Middle frontal gyrus (tissue), 1 donor: ENCODE measurements at regions not wholly inside any gene's neighbourhood (a gene's known extent, or its start where the extent isn't known, plus 50 kb on each side); places are given as distances from the start of the nearest gene placed in this dataset.
"Not testable (repeated sequence)": the region's sequence is repeated elsewhere in the genome, so short reads cannot be mapped to it uniquely, and the experiment has no call there.

Experiments used
- DNase-seq: peaks from one replicate; pipeline ENCODE4 v3.0.0-alpha.2; 2015; ENCODE audit warnings: low spot score; ENCODE audit errors: extremely low spot score

DNA sequence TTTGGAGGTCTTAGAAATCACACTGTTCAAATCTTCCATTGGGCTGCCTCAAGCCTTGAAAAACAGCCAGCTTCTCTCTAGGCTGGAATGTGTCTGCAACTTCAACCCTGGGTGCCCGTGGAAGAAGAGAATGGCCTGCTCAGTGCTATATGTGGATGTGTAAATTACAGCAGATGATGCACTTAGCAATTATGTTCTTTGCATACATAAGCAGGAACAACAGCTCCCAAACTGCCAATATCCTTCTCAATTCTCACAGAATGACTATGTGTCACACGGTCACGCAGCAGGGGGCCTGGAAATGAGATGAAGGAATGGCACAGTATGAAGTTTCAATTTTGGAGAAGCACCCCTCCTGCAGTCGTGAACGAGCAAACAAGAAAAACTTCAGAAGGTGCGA lies 175.2 kb upstream of the SMARCA2 start:
- DNase-seq, result no peak

DNA sequence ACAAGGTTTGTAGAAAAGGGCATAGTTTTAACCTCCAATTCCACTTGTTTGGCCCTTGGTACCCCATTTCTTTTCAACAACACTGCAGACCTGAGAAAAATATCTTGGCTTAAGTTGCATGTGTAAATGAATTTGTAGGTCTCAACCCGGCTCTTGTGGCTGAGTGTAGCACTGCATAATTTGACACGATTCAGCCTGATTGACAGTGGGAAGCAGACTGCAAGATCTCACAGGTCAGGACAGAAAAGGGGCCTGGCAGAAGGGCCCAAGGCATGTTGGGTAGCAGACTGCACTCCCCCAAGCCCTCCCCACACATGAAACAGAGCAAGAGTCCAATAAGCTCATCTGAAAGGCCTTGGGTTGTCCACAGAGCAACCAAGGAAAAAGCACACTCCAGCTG lies 169.7 kb upstream of the SMARCA2 start:
- DNase-seq, result no peak

DNA sequence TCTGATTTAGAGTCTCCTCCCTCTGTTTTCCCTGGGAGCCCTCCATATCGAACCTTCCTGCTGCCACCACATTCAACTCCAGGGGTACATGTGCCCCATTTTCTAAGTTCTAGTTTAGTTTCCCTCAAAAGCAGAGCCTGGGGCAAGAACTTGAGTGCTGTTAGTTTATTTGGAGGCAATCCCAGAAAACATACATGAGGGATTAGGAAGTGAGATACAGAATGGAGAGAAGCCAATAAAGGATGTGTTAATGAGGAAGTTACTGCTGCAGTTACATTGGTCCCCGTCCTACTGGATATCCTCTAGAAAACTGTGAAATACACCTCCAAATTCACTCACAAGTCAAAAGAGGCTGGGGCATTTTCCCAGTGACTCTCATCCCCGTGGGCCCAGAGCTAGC lies 159.4 kb upstream of the SMARCA2 start:
- no peak for DNase-seq

DNA sequence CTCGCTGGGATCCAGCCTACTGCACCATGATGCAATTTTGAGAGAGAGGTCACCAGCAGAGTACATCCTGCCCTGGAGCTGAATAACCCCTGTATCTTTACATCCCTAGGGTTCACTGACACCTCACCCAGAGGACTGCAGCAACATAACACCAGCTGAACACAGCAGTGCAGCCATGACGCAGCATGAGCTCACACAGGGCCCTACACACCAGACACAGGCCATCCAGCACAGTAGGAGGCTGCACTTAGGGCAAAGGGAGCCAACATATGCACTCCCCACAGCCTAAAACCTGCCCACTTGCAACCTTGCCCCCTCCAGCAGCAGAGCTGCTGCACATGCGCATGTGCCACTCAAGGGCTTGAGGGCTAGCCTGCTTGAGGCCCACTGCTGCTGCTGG lies 157.3 kb upstream of the SMARCA2 start:
- DNase-seq, result no peak

DNA sequence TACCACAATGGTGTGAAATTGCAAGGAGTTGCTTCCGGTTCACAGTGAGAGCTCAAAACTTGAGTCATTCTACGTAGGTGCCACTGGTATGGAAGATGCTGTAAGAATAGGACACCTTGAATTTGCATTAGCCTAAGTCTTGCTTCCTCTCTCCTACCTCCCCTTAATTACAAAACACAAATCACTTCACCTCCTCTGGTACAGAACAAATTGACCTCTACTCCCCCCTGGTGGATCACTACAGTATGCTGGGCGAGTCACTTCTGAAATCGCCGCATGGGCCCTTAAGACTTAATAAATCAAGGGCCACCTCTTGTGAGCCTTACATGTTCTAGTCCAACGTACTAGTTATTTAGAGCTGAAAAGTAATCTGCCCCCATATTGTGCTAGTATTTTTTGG lies 145.3 kb upstream of the SMARCA2 start:
- DNase-seq, result no peak

DNA sequence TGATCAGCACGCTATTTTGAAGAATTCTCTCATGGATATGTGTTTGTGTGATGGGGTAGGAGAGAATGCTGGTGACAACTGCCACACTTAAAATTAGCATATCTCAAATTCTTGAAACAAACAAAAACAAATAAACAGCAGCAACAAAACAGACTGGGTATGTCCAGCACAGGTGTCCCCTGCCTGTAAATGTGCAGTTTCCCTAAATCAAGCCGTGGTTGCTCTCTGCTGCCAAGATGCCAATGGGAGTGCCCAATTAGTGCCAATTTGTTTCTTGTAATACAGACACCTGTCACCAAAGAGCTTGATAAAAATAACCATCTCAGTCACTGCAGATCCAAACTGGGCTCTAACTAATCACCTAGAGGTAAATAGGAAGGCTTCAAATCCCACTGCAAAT lies 144.2 kb upstream of the SMARCA2 start:
- DNase-seq, result no peak

DNA sequence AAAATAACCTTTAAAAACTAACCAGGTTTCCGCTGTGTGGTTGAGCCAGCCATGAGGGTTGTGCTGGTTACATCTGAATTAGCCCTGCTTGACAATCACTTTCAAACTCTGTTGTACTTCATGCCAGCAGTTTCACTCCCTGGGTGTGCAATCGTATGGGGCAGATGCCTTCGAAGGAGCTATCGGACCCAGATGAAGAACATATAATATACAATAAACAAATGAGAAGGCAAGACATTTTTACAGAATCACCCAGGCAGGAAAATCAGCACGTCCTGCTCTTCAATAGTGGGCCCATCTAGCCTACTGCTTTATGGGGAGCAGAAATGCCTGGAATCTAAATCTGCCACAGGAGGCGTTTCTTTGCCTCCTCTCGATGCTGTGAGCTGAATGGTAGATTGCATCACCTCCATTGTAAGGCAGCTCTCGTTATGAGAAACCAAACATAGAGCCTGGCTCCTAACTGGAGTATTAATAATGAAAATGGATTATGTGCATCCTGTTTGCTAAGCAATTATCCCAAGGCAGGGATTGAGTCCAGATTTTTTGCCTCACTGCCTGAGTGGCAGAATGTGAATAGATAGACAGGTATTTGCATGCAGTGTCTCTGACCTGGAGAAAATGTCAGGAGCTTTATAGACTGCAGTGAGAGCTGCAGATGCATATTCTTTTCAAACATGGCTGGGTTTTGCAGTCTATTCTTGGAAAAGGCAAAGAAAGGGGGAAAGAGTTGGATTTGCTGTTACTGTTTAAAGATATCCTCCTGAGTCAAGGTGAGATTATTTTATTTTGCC lies 143.3 kb upstream of the SMARCA2 start:
- no peak for DNase-seq

DNA sequence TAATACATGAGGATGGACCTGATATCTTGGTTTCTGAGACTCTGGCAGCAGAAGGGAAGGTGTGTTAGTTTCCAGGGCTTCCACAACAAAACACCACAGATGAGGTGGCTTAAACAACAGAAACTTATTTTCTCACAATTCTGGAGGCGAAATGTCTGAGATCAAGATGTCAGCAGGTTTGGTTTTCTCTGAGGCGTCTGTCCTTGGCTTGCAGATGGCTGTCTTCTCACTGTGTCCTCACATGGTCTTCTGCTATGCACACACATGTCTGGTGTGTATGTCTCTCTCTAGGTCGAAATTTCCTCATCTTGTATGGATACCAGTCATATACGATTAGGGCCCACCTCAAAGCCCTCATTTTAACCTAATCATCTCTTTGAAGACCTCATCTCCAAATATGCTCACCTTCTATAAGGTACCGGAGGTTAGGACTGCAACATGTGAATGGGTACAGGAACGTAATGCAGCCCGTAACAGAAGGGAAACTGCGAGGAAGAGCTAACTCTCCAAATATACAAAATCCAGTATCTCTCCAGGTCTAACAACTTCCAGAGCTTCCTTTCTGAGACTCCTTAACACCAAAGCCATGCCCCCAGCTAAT lies 139.8 kb upstream of the SMARCA2 start:
- no peak for DNase-seq

DNA sequence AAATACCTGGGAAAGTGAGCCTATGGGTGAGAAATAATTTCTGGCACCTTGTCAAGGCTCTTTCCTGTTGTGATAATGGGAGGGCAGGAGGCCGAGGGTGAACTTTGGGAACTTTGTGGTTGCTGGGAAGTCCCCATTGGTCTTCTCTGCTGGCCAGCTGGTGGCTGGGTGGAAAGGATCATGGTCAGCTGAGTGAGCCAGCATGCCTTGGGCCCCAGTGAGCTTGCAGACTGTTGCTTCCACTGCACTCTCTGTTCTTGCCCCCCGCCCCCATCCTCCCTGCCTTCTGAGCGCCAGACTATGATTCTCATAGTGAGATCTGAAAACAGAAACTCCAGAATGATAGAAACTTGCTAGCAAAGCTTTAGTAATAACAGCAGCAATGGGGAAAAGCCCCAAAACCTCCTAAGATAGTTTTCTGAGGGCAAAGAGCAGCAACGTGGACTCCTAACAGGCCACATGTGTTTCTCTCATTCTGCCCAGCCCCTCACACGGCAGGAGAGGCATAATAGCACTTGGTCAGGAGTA lies 139.2 kb upstream of the SMARCA2 start:
- no peak for DNase-seq

DNA sequence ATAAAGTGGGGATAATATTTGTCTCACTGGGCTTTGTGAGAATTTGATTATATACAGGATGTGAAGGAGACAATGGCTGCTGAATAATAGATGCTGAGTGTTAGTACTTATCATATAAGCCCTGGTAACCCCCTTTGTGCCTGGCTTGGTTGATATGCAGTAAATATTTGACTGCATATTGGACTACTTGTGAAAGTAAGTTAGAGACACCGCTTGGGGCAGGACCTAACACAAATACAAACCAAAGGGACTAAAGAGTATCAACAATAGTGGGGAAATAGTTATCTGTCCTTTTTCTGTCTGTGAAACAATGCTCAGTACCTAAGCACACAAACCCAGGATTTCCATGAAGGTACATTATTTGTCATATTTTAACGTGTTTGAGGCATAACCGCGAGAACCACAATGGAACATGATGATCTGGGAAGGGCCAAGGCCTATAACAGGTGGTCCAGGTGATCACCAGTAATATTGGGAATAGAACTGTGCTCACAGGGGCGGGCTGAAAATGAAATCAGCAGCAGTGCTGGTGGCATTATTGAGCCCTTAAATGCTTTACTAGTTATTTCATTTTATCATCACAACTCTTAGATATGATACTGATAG lies 138.2 kb upstream of the SMARCA2 start:
- no peak for DNase-seq

DNA sequence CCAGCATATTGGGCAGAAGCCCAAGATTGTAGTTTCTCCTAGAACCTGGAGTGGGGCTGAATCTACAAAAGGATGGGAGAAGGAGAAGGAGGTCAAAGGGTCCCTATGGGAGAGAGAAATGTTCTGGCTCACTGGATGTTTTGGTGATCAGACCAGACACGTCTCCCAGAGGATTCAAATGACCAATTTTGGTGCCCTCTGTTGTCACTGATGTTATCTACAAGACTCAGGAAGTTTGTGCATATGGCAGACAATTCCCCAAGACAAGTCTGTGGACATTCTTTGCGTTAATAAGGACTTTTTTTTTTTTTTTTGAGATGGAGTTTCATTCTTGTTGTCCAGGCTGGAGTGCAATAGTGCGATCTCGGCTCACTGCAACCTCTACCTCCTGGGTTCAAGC lies 137.2 kb upstream of the SMARCA2 start:
- no peak for DNase-seq

DNA sequence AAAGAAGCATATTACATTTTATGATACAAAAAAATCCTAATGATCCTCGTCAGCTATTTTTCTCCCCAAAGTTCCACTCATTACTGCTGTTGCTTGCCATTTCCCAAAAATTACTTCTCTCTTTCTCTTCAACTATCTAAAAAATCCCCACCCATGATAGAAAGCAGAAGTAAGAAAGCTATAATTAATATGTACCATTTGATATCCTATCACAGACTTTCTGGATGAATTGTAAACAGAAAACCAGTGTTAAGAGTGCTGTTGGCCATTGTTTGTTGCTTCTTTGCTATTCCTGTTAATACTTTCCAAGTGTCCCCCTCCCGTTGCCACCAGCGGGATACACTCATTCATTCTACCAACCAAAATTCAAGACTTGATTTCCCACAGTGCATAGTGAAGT lies 136.3 kb upstream of the SMARCA2 start:
- no peak for DNase-seq

DNA sequence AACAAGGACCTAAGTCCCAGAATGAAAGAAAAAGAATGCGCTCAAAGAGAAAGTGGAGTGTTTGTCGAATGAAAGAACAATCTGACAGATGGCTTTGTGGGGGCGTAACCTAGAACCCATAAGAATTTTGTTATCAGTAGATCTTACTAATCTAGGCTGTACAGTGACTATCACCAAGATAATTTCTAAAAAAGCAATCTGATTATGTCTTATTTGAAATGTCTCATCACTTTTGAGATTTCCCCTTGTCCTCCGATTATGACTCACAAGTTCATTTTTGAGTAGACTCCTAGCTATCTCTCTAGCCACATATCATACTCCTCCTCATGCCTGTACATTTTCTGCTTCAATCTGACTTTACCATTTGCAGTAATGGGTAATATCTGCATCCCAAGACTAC lies 135.6 kb upstream of the SMARCA2 start:
- no peak for DNase-seq

DNA sequence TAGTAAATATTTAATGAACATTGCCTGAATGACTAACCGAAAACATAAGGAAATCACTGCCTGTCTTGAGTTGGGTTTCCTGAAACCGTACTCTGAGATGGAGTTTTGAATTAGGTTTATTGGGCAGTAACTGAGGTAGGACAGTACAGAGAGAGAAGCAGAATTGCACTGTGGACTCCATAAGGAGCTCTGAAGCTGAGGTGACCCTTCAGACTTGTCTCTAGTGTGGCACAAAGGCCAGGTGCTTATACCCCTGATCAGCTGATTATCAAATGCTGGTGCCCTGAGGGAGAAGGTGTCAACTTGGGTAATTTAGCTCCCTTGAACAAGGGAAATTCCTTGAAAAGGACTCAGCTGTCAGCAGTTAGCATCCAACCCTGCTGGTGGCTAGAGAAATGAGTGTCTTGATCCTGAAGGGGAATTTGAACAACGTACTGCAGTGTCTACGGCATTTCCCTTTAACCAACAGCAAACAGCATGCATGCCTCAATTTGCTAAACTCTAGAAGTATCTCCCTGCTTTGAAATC lies 135.0 kb upstream of the SMARCA2 start:
- DNase-seq, result no peak

DNA sequence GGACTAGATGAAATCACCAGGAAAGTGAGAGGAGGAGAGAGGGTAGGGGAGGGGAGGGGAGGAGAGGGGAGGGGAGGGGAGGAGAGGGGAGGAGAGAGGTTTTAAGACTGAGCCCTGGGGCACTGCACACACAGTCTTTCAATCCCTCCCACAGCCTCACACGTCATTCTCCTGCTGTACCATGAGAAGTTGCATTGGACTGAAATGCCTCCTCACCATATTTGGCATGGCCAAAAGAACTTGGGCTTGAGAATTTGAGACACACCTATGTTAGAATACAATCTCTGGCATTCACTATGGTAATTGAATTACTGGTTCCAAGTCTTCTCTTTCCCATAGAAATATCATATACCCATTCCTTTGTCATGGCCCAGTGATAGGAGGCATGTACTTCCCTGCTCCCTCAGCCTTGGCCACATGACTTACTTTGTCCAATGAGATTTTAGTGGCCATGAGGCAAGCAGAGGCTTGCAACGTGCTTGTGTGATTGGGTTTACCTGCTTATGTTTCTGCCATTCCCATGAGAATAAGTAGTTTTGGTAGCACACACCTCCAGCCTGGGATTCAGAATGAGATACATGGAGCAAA lies 133.3 kb upstream of the SMARCA2 start:
- no peak for DNase-seq

DNA sequence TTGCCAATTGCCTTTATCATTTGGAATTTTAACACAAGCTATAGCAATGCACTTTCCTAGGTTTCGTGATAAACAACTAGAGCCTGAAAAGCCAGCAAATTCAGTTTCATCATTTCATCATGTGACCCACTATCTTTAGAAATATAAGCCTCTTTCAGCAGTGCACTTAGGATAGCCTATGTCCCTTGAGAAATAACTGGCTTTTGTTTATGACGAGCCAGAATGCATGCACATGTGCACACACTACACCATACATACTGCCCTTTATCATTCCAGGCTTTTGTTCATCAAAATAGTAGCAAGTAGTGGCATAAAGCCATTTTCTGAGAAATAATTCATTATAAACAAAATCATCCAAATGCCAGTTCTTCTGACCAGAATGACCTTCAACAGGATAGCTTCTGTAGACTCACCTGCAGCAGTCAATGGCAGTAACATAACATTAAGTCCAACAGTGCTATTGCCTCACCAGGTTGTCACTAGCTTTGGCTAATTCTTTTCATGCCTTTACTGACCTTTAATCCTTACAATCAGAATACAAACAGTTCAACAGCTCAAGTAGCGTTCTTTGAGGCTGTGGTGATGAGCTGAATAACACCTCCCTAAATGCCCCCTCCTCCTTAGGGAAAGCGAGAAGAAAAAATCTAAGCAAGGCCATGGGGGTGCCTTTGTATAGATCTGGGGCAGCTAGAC lies 132.3 kb upstream of the SMARCA2 start:
- DNase-seq, result no peak

DNA sequence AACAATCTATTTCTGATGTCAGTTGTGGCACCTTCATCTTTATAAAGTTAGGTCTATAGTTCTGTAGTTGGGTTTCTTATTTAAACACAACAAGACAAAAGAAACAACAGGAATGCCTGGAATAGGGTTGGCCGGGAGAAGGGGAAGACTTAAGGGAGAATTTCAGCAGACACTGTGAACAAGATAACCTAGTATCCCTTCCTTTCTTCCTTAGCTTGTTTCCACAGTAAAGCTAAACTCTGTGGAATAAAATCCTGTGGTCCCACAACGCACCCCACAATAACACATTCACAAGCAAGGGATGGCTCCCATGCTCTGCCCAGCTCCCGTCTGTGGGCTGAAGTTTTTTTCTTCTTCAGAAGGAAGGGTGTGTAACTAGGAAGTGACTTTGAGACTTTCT lies 124.9 kb upstream of the SMARCA2 start:
- no peak for DNase-seq

DNA sequence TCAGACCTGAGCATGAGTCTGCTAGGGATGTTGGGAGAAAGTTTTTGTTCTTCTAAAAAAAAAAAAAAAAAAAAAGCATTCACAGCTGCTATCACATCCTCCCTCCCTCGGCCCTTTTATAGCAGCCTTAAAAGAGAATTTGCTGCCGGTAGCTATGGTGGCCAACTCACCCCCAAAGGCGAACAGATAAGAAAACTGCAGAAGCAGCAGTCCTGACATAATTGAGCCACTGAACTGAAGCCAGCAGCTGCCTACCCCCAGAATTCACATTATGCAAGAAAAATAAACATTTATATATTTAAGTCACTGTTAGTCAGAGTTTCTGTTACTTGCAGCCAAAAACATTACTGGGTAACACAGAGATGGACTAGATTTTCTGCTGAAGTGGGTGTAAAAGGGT lies 124.3 kb upstream of the SMARCA2 start:
- no peak for DNase-seq

DNA sequence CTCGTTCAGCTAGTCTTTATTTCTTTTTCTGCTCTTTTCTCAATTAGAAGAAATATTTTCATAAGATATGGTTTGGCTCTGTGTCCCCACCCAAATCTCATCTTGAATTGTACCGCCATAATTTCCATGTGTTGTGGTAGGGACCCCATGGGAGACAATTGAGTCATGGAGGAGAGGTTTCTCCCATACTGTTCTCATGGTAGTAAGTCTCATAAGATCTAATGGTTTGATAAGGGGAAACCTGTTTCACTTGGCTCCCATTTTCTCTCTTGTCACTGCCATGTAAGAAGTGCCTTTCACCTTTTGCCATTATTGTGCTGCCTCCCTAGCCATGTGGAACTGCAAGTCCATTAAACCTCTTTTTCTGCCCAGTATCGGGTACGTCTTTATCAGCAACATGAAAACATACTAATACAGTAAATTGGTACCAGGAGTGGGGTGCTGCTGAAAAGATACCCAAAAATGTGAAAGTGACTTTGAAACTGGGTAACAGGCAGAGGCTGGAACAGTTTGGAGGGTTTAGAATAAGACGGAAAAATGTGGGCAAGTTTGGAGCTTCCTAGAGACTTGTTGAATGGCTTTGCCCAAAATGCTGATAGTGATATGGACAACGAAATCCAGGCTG lies 112.0 kb upstream of the SMARCA2 start:
- DNase-seq, result not testable (repeated sequence)

DNA sequence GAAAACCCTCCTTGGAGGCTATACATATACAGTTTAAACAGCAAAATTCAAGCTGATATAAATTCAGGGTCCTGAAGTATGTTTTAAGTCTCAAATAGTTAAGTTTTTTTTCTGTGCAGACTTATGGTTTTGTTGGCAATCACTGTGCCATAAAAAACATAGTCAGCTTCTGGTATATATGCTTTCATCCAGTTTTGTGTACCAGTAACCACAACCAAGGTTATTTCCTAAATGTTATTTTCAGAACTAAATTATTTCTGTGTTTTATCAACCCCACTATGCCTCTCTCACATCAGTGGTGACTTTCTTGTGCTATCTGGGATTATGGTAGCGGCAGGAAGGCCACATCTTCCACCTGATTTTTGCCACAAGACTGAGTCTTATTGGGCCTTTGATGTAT lies 107.7 kb upstream of the SMARCA2 start:
- no peak for DNase-seq

DNA sequence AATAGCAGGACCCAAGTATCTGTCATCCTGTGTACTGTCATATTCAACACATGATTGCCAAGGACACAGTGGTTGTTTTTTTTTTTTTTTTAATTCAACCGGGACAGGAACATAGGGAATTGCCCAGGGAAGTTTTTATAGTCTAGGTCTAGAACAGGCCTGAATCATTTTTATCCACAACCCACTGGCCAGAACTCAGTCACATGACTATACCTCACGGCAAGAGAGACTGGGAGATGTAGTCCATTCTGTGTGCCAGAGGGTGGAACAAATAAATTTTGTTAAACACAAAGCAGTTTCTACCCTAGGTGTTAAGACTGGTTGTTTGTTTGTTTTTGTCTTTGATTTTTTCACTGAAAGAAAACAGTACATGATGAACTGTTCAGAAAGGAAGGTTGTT lies 105.8 kb upstream of the SMARCA2 start:
- DNase-seq, result no peak
